ENCODE measurements at regions not wholly inside any gene's neighbourhood (a gene's known extent, or its start where the extent isn't known, plus 50 kb on each side); places are given as distances from the start of the nearest gene placed in this dataset.
A peak's percentile ranks its signal among the peaks of the same experiment; 100 is the strongest.

DNA sequence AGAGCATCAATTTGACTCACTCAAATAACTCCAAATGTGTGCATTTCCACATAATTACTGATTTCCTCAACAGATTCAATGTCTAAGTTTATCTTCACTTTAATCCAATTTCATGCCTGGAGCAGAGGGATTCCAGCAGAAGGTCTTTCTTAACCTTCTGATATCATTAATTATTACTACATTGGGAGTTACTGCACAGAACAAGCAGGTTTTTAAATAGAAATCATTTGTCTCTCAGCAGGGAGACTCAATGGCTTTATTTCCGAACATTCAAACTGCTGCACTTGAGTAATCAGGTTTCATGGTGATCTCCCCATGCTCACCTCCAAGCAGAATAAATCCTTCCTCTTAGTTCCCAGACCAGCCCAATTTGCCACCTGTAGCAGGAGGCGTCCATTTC, 264.8 kb upstream of the IGF1R start:
- peaks cover 10% of the 10 kb centered on the region for H3K9me3 Mint-ChIP-seq
- H3K27ac Mint-ChIP-seq: no peak overlapping the region
- H3K4me3 Mint-ChIP-seq: no peak overlapping the region
- TF ChIP-seq, protein P1, sequence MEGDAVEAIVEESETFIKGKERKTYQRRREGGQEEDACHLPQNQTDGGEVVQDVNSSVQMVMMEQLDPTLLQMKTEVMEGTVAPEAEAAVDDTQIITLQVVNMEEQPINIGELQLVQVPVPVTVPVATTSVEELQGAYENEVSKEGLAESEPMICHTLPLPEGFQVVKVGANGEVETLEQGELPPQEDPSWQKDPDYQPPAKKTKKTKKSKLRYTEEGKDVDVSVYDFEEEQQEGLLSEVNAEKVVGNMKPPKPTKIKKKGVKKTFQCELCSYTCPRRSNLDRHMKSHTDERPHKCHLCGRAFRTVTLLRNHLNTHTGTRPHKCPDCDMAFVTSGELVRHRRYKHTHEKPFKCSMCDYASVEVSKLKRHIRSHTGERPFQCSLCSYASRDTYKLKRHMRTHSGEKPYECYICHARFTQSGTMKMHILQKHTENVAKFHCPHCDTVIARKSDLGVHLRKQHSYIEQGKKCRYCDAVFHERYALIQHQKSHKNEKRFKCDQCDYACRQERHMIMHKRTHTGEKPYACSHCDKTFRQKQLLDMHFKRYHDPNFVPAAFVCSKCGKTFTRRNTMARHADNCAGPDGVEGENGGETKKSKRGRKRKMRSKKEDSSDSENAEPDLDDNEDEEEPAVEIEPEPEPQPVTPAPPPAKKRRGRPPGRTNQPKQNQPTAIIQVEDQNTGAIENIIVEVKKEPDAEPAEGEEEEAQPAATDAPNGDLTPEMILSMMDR (IDR thresholded peaks at IDR 0.05; ENCODE audit: unreplicated experiment in 3 of 3): no peak
- H3K4me1 Mint-ChIP-seq: peaks cover 25% of the 10 kb centered on the region
- no peaks in the 10 kb centered on the region for H3K36me3 Mint-ChIP-seq (ENCODE audit: low read depth)
- H3K27me3 Mint-ChIP-seq (ENCODE audit: low read depth): peaks cover 8% of the 10 kb centered on the region

DNA sequence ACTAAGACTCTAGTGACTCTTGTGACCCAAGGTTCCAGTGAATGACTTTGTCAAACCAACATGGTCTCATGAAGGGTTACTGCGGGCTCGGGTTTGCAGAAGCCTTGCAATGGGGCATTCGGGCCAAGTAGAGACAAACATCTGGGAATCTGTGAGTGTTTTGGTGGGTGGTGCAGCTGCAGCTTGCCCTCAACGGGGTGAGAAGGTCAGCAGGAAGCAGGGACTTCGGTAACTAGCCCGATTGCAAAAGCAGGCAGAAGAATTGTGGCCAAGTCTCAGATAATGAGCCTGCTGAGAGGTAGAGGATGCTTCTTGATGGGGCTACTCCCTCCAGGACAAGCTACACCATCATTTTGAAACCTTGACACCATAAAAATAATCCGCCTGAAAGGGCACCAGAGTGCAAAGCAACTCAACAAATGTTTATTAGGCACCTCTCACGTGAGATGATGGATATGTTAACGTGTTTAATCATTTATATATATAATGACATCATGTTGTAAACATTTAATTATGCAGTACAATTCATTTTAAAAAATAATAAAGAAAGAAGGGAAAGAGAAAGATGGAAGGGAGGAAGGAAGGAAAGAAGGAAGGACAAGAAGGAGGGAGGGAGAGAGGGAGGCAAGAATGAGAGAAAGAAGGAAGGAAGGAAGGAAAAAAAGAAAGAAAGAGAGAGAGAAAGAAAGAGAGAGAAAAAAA, 263.9 kb upstream of the IGF1R start:
- TF ChIP-seq, protein P1 (IDR thresholded peaks at IDR 0.05; ENCODE audit: unreplicated experiment in 3 of 3): no peak
- Mint-ChIP-seq H3K27me3 (ENCODE audit: low read depth) (peaks cover 8% of the 10 kb centered on the region), H3K4me1 (peaks cover 25% of the 10 kb centered on the region), H3K36me3 (ENCODE audit: low read depth) (no peaks in the 10 kb centered on the region), H3K27ac (peak overlapping the region in 1 of 3 experiments; percentile 28), H3K4me3 (no peak overlapping the region), H3K9me3 (peaks cover 2% of the 10 kb centered on the region)

DNA sequence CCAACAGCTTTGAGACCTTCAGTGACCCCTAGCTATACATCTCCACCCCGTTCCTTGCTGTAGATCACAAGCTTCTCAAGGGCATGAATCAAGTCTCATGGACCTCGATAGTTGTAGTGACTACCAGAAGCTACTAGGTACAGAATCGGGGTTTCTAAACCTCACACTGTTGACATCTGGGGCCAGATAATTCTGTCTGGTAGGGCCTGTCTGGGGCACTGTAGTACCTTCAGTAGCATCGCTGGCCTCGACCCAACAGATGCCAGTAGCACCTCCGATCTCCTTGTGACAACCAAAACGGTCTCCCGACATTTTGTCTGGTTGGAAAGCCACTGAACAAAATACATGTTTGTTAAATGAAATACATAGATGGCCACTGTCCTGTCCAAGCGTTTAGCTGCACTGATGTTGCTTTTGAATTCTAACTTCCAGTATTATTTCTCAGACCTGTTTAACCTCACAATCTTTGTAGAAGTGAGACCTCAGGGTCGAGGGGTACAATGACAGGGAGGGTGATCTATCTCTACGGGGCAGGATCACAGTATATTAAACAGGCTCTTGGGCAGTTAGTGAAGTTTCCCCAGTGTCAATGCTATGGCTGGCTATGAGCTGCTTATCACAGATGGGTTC, 262.5 kb upstream of the IGF1R start:
- no peak overlapping the region for H3K4me3 Mint-ChIP-seq
- peaks cover 25% of the 10 kb centered on the region for H3K4me1 Mint-ChIP-seq
- H3K36me3 Mint-ChIP-seq (ENCODE audit: low read depth): no peaks in the 10 kb centered on the region
- H3K27ac Mint-ChIP-seq: no peak overlapping the region
- peaks cover 8% of the 10 kb centered on the region for H3K27me3 Mint-ChIP-seq (ENCODE audit: low read depth)
- TF ChIP-seq, protein P1 (IDR thresholded peaks at IDR 0.05; ENCODE audit: unreplicated experiment in 3 of 3): no peak
- peaks cover 2% of the 10 kb centered on the region for H3K9me3 Mint-ChIP-seq

DNA sequence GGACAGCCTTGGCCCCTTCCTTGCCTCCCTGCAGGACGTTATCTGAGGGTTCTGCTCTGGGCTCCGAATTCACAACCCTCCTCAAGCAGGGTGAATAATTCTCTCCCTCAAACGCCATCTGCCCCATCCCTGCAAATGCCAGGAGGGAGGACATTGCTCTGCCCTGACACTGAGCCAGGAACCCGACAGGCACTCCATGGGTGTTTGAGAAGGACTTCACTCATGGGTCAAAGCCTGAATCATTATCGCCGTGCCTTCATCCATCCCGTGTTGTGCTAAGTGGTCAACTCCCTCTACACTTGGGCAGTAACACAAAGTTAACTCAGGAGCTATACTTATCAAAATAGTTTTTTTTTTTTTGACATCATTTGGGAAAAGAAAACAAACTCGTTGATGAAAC, 261.8 kb upstream of the IGF1R start:
- H3K4me3 Mint-ChIP-seq: no peak overlapping the region
- TF ChIP-seq, protein P1 (IDR thresholded peaks at IDR 0.05; ENCODE audit: unreplicated experiment in 3 of 3): no peak
- peaks cover 13% of the 10 kb centered on the region for H3K27me3 Mint-ChIP-seq (ENCODE audit: low read depth)
- H3K27ac Mint-ChIP-seq: no peak overlapping the region
- H3K36me3 Mint-ChIP-seq (ENCODE audit: low read depth): no peaks in the 10 kb centered on the region
- H3K4me1 Mint-ChIP-seq: peaks cover 25% of the 10 kb centered on the region
- H3K9me3 Mint-ChIP-seq: peaks cover 2% of the 10 kb centered on the region

DNA sequence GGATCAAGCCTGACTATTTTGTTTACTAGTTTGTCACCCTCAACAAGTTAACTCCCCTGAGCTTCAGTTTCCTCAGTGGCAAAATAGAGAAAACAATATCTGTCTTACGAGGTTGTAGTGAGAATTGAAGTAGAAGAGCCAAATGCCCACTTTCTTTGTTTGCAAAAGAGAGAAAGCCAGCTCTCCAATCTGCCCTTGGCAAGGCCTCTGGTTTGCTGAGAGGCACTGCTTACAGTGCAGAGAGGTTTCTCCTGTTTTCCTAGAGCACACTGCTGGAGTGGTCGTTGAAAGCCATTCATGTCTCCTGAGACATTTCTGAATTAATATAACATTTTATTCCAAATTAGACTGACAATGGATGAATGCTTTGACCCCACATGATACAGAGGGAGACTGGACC, 260.5 kb upstream of the IGF1R start:
- Mint-ChIP-seq H3K27ac (no peak overlapping the region), H3K4me3 (no peak overlapping the region), H3K4me1 (peaks cover 25% of the 10 kb centered on the region), H3K36me3 (ENCODE audit: low read depth) (no peaks in the 10 kb centered on the region), H3K9me3 (peaks cover 2% of the 10 kb centered on the region), H3K27me3 (ENCODE audit: low read depth) (peaks cover 17% of the 10 kb centered on the region)
- TF ChIP-seq, protein P1 (IDR thresholded peaks at IDR 0.05; ENCODE audit: unreplicated experiment in 3 of 3): no peak

All from nephron (organoid).